LHCN-M2 (cell line): ENCODE measurements at regions not wholly inside any gene's neighbourhood (a gene's known extent, or its start where the extent isn't known, plus 50 kb on each side); places are given as distances from the start of the nearest gene placed in this dataset.
A peak's percentile ranks its signal among the peaks of the same experiment; 100 is the strongest.

Source experiments
- DNase-seq: peaks from one replicate; pipeline ENCODE4 v3.0.0-alpha.2; 2012; ENCODE audit warnings: low read depth

DNA sequence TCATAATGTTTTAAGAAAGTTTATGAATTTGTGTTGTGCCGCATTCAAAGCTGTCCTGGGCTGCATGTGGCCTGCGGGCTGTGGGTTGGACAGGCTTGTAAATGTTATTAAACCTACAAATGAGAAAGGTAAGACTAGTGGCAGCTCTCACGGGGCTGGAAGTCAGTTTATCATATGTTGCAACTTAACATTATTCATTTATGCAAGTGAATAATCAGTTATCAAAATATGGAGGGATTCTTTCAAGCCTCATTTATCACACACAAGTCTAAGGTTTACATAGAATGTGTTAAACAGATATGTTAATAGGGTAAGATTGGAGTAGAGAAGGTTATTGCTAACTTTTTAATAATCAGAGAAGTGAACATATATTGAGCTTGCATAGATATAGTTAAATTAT lies 442.5 kb upstream of the RGS6 start:
- no peak for DNase-seq

DNA sequence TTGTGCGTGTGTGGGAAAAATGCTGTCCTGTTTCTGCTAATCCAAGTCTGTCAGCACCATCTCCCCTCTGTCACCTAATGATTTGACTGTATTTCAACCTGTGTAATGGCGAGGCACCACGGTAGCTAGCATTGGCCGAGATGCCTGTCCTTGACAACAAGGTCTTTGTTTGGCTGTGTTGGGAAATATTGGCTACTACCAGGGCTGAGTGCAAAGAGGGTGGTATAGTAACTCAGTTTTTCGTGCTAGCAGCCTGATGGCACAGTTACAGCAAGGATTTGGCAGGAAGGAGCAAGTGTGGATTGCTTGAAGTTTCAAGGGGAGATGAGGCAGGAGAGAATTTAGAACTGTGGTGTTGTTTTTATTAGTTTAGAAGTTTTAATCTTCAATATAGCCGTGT lies 440.3 kb upstream of the RGS6 start:
- DNase-seq, result no peak

DNA sequence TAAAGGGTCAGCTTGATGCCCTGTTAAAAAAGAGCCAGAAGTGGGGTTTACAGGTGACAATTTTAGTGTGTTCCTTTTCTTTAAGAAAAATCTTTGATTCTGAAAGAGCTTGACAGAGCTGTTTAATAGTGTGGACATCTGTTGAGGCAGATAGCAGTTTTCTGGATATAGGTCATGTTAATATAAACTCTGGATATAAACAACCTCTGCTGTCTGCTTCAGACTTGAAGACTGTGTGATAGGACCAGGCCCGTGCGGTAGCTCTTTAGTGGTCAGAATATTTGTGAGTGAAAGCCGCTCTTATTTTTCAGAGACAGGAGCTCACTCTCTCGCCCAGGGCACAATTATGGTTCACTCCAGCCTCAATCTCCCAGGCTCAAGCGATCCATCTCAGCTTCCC lies 439.9 kb upstream of the RGS6 start:
- no peak for DNase-seq

DNA sequence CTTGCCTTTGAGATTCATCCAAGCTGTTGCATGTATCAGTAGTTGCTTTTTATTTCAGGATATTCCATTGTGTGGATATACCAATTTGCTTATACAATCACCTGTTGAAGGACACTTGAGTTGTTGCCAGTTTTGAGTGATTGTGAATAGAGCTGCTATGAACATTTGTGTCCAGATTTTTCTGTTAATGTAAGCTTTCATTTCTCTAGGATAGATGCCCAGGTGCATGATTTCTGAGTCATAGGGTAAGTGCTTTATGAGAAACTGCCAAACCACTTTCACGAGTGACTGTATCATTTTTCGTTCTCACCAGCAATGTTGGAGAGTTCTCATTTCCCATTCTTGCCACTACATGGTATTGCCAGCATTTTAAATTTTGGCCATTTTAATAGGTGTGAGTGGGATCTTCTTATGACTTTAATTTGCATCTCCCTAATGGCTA lies 434.6 kb upstream of the RGS6 start:
- peak; percentile 63 for DNase-seq

DNA sequence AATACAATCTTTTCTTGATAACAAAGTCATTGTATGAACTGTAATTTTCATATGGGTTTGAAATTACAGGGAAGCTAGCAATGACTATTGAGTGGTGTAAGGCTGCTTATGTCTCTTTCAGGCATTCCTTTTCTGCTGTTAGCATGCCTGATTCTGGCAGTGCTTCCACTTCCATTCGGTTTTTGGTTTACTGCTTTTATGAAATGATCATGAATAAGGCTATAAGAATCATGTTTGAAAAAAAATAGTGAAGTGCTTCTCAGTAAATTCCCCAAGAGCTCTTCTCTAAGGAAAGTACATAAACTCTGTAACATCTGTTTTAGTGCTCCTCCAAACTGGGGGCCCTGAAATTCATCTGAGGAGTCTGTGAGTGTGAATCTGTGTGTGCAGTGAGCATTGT lies 434.0 kb upstream of the RGS6 start:
- no peak for DNase-seq

DNA sequence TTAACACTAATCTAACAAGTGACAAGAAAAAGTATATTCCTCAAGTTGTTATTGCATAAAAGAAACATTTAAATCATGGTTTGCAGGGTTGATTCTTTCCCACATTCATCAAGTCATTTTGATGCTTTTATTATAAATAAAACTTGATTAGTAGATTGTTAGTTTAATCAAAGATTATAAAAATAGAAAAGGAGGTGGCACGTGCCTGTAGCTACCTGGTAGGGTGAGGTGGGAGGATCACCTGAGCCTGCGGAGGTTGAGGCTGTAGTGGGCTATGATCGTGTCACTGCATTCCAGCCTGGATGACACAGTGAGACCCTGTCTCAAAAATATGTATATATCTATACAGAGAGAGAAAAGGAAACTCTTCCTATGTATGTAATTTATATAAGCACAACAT lies 433.2 kb upstream of the RGS6 start:
- DNase-seq, result no peak

DNA sequence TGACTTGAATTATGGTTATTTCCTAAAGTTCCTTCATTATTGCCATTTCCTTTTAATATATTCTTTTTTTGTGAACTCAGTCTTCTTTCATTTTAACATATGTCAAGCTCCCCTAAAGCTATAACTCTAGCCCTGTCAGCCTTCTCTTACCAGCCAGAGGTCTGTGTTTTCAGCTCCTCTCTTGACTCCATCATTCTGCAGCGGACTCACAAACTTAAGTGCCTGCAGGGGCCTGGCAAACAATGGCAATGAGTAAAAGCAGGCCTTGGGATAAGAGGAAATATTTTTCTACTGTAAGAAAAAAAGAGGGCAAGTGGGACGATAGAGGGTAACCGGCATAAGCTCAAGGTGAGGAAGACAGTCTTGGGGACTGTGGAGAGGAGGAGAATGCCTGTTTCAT lies 424.5 kb upstream of the RGS6 start:
- no peak for DNase-seq

DNA sequence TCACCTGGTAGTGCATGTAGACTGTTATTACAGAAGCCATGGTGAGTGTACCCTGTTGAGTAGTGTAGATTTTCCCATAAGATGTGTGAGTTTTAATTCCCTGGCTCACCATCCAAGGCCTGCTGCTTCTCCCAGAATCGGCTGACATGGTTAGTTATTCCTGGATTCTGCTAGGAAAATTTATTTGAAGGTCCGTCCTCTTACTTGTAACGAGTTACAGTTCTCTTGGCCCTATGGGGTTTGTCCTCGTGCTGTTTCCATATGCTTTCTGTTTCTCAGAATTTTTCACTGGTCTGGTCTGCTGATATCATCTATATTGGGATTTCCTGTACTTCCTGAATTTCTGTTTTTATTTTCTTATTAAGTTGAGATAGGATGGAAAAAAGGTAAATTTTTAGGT lies 423.3 kb upstream of the RGS6 start:
- DNase-seq, result no peak

DNA sequence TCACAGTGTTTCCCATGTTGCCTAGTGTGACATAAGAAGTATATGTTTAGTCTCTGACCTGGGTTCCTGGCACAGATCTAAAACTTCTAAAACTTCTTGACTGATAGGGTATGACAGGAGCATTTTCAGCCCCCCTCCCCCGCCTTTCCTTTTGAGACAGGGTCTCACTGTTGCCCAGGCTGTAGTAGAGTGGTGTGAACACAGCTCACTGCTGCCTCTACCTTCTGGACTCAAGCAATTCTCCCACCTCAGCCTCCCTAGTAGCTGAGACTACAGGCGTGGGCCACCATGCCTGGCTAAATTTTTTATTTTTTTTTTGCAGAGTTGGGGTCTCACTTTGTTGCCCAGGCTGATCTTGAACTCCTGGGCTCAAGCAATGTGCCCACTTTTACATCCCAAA lies 421.1 kb upstream of the RGS6 start:
- DNase-seq, result no peak

DNA sequence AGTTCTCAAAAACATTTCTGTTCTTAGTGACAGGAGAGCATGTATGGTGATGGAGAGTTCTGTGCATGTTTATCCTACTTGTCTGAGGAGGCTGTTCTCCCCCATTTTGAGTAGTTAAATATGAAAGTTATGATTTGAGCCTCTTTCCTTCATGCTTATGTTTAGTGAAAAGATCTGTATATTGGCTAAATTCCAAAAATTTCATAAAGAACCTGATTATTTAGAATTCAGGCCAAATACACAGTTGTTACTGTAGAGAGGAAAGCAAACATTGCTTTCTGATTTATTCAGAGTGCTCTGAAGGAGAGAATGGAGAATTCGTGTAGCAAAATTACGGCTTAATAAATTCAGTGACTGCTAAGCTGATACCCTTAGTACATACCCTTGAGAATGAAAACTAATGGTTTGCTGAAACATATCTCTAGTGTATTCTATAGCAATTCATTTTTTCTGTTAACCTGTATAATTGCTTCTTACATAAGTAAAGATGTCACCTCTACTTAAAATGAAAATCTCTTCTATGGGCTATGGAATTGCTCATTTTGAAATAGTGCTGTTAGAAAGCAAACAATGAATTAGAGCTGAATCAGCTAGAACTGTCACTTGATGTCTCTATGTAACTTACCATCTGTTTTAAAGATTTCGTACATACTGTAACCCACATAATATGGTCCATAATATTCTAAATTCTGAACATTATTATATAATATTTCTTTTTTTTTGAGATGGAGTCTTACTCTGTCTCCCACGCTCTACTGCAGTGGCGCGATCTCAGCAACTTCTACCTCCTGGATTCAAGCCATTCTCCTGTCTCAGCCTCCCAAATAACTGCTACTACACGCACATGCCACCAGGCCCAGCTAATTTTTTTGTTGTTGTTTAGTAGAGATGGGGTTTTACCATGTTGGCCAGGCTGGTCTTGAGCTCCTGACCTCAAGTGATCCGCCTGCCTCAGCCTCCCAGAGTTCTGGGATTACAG lies 417.0 kb upstream of the RGS6 start:
- no peak for DNase-seq

DNA sequence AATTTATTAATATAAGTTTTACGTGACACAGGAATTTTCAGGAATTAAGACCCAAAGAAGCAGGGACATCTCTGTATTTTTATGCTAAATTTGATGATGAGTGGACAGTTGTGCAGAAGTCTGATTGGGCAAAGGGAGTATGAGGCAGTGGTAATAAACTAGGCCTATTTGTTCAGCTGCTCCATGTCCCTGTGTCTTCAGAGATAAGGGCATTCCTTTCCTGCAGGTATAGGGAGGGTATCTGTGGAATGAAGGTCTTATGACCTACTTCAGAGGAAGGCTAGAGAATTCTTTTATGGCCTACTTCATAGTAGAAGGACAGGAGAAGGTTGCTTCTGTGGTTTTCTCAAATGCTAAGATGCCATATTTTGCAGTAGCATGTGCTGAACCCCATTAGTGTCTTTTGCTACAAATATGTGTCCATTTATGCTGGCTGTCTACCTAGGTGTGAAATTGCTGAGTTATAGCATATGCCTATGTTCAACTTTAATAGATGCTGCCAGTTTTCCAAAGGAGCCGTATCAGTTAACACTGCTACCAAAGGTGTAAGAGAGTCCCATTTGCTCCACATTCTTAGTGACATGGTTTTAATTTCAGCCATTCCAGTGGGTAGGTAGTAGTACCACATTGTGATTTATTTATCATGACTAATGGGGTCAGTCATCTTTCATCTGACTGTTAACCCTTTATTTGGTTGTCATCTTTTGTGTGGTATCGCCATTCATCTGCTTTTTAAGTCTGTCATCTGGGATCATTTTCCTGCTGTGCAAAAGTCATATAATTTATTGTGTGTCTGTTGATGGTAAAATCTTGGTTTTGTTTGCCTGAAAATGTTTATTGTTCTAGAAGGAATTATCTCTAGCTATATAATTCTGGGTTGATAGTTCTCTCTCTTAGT lies 410.7 kb upstream of the RGS6 start:
- peak; percentile 18 for DNase-seq

DNA sequence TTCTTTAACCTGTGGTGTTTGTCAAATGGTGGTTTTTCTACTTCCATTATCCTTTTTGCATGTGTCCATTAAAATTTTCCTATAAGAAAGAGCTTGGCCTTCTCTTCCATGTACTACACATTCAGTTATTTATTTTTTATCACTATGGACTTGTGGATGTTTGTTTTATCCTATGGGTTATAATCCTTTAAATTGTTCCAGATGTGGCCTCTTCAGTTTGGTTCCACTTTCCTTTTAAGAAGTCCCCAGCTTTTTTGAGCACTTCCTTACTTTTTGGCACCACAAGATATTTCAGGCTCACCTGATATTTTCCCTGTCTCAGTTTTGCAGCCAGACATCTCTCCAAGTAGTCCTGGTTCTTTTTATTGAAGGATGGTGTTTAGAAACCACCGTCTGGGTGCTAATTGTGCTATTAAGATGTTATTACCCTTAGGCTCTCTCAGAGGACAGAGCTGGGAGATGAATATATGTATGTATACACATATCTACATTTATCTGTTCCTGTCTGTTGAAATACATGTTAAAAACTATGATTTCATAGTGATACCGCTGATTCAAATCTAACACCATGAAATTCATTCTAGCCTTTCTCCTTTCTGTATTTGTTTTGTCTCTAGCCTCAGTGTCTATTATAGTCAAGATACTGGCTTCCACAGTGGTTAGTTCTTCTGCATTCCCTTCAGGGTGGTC lies 408.5 kb upstream of the RGS6 start:
- DNase-seq, result no peak

DNA sequence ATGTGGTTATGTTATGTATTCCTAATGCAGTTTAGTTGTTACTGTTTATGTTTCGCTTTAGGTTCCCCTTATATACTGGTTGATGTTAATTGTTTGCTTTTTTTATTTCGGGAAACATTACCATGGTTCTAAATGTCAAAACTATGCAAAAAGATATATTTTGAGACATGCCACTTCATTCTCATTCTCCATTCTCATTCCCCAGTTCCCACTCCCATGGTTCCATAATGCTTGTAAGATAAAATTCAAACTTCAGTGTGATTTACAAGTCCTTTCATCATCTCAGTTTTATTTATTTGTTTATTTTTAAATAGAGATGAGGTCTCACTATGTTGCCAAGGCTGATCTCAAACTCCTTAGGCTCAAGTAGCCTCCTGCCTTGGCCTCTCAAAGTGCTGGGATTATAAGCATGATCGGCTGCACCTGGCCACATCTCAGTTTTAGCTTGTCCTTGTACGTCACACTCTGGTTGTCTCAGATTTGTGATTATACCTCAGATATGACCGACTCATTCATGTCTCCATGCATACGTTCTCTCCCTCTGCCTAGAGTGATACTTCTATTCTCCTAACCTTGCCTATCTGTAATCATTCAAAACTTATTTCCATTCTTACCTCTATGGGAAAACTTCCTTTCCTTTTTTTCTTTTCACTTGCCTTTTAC lies 407.8 kb upstream of the RGS6 start:
- DNase-seq, result no peak

DNA sequence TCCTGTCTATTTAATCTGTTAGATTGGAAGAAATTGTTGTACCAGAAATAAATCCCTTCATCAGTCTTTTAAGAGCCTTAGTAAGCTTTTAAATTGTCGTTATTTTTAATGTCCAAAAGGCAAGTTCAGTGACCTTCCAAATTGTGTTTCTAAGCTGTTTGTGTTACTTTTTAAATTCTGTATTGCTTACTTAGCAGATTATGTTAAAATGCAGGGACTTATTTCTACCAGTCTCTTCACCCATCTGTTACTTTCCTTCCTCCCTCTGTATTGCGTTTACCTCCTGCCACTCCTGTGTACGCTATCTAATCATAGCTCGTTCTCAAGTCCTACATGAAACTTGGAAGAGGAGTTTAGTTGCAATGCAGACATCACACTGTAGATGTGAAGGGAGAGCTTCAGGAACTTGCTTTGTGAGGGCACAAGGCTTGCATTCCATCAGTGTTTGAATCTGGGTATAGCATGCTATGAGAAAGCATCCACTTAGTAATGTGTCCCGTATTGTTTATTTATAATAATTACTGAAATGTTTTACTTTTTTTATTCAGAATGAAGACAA lies 406.5 kb upstream of the RGS6 start:
- DNase-seq, result no peak

DNA sequence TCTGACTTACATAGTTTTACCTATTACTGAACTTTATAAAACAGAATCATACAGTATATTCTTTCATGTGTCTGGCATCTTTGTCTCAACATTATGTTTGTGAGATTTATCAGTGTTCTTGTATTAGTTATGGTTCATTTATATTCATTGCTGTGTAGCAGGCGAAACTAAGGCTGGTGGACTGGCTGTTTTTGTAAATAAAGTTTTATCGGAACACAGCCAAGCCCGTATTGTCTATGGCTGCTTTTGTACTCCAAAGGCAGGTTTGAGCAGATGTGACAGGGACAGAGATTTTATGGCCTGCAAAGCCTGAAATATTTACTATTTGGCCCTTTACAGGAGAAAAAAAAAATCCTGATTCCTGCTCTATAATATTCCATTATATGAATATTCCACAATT lies 405.8 kb upstream of the RGS6 start:
- DNase-seq, result no peak

DNA sequence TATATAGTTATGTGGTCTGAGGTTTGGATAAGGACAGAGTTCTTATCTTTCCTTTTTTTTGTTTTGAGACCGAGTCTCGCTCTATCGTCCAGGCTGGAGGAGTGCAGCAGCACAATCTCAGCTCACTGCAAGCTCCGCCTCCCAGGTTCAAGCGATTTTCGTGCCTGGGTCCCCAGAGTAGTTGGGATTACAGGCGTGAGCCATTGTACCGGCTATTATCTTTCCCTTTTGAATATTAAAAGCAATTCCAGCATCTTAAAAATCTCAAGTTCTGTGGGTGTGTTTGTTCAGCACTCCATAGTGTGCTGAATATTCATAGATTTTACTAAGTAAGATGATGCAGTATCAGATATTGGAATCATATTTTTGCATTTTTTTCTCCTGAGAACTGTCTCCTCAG lies 404.4 kb upstream of the RGS6 start:
- DNase-seq, result no peak

DNA sequence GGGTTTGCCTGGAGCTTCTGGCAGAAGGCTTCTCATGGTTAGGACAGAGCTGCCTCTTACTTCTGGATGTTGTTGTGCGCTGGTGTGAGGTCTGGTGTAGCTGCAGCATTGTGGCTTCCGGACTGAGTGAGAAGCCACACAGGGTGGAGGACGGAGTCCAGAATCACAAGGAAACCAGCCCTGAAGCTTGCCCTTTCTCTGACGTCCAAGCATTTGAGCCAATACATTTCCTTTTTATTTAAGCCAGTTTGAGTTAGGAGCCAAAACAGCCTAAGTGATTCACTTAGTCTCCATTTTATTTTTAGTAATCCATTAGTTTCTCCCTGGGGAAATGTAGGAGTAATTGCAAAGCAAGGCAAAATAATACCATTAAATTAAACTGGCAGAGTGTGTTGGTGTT lies 402.4 kb upstream of the RGS6 start:
- DNase-seq, result peak; percentile 51

DNA sequence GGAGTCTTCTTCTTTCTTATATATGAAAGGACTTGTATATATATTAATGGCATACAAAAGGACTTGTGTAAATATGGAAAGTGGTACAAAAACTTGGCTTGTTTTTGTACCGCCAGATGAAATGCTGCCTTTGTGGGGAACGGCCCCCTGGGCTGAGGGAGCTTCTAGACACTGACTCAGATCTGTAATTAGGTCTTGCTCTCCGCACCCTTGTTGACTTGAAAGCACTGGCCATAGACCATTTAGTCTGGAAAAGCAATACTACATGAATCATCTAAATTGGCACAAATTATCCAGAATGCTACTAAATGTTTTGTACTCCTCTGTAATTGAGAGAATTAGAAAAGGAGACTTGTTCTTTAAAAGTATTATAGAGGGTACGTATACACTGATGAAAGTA lies 399.9 kb upstream of the RGS6 start:
- DNase-seq, result peak; percentile 68

DNA sequence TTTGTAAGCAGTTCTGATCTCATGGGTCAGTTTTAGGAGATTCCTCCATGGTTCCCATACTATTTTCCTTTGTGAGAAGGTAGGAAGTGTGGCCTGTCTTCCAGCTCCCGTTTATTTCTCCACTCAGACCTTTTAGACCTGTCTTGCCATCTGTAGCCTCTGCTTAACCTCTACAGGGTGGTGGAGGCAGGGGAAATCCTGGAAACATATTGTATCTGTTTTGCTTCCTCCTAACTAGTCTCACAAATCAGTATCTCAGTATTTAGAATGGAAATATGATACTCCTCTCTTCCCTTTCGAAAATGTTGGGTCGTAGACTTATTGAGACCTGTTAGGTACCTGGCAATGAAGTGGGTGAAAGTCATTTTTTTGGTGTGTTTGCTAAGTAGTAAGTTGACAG lies 399.4 kb upstream of the RGS6 start:
- DNase-seq, result no peak

DNA sequence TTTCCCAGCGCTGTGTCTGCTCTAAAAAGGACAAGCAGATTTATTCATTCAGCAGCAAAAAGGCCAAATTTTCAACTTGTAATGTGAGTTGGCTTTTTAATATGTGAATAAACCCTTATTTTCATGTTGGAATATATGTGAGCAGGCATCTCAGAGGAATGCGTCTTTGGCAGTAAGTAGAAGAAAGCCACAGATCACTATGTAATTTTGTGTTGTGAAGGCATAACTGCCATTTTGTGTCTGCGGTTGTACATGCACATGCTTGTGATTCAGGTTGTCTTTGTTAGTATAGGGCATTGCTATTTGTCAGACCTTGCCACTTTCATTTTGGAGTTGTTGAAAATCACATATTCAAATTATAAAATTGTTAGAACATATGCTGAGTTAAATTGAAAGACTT lies 398.8 kb upstream of the RGS6 start:
- peak; percentile 4 for DNase-seq

DNA sequence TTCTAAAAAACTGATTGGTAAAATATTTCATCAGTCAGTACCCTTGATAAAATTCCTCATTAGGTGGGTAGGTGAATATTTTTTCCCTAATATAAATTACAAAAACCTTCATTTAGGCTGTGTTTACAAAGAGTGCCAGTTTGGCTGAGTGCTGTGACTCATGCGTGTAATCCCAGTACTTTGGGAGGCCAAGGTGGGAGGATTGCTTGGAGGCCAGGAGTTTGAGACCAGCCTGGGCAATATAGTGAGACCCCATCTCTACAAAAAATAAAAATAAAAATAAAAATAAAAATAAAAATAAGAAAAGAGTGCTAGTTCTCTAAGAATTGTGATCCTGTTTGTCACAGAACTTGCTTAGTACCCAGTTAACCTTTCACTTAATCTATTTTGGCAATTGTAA lies 398.4 kb upstream of the RGS6 start:
- no peak for DNase-seq
